Loucy (cell line): ENCODE measurements at regions not wholly inside any gene's neighbourhood (a gene's known extent, or its start where the extent isn't known, plus 50 kb on each side); places are given as distances from the start of the nearest gene placed in this dataset.

Experiments used
- H2AFZ ChIP-seq: fragments of 200-600 bp; sonication (generic); 2 replicates; pipeline ENCODE4 v1.6.0; 2016; ENCODE audit warnings: antibody characterized with exemption, mild to moderate bottlenecking, low read length, moderate library complexity
- H3F3A ChIP-seq: fragments of 200-600 bp; 2 replicates; pipeline ENCODE4 v1.6.0; 2016; ENCODE audit warnings: antibody characterized with exemption, low read depth, mild to moderate bottlenecking
- H3K27me3 ChIP-seq: fragments of 200-600 bp; sonication (generic); 2 replicates; pipeline ENCODE4 v1.6.1; 2014; ENCODE audit warnings: low read length, mild to moderate bottlenecking; ENCODE audit not compliant: insufficient read depth, poor library complexity, severe bottlenecking
- H3K36me3 ChIP-seq: fragments of 200-600 bp; sonication (generic); 2 replicates; pipeline ENCODE4 v1.6.1; 2016; ENCODE audit warnings: low read length; ENCODE audit not compliant: insufficient read depth
- H3K4me1 ChIP-seq: fragments of 200-600 bp; sonication (generic); 2 replicates; pipeline ENCODE4 v1.5.1; 2014; ENCODE audit warnings: low read length, mild to moderate bottlenecking; ENCODE audit not compliant: insufficient read depth, poor library complexity, severe bottlenecking
- H3K4me2 ChIP-seq: fragments of 200-600 bp; sonication (generic); 2 replicates; pipeline ENCODE4 v1.6.0; 2014; ENCODE audit warnings: antibody characterized with exemption, low read length, low read depth, mild to moderate bottlenecking; ENCODE audit not compliant: poor library complexity, severe bottlenecking
- H3K4me3 ChIP-seq: fragments of 200-600 bp; sonication (generic); 2 replicates; pipeline ENCODE4 v1.5.1; 2014; ENCODE audit warnings: low read length, mild to moderate bottlenecking, mixed read lengths; ENCODE audit not compliant: poor library complexity, severe bottlenecking
- H3K79me2 ChIP-seq: fragments of 200-600 bp; sonication (generic); 2 replicates; pipeline ENCODE4 v1.6.1; 2014; ENCODE audit warnings: low read length; ENCODE audit not compliant: insufficient read depth
- H3K9ac ChIP-seq: fragments of 200-600 bp; sonication (generic); 2 replicates; pipeline ENCODE4 v1.6.0; 2014; ENCODE audit warnings: mild to moderate bottlenecking, low read depth, low read length, moderate library complexity; ENCODE audit not compliant: poor library complexity, severe bottlenecking
- H3K9me2 ChIP-seq: fragments of 200-600 bp; sonication (generic); replicated peaks from 2 replicates; pipeline ENCODE4 v1.6.1; 2016; ENCODE audit warnings: low read depth, low read length, mixed read lengths
- H3K9me3 ChIP-seq: fragments of 200-600 bp; sonication (generic); 2 replicates; pipeline ENCODE4 v1.6.1; 2014; ENCODE audit warnings: mild to moderate bottlenecking, antibody characterized with exemption, low read length, low read depth; ENCODE audit not compliant: insufficient read depth
- H4K20me1 ChIP-seq: fragments of 200-600 bp; sonication (generic); 2 replicates; pipeline ENCODE4 v1.6.0; 2014; ENCODE audit warnings: antibody characterized with exemption, low read length, mild to moderate bottlenecking; ENCODE audit not compliant: insufficient read depth, poor library complexity, severe bottlenecking
- EZH2phosphoT487 ChIP-seq: fragments of 200-600 bp; IDR thresholded peaks from 2 replicates; pipeline ENCODE4 v1.6.1; 2018; ENCODE audit warnings: antibody characterized with exemption, mild to moderate bottlenecking, moderate library complexity, borderline replicate concordance
- TF ChIP-seq, protein P1 (sequence below): fragments of 200-600 bp; sonication (generic); conservative IDR thresholded peaks from 2 replicates; pipeline ENCODE4 v1.5.1; 2014; ENCODE audit warnings: mild to moderate bottlenecking, antibody characterized with exemption, low read length

DNA sequence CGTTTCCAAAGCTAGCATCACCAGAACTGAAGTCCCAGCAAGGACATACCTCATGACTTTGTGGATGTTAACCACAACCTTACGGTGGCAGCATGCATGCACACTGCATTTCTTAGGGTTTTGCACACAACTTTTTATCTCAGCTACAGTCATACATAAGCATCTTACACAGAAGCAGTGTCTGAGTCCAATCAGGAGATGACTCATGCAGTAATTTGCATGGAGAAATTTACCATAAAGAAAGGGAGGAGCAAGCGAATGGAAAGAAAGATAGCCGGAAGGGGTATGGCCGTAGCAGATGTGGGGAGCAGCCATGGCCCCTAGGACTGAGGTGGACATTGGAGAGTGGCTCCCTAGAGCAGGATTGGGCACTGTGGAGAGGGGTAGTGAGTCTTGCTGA is 522.5 kb downstream of the GALR1 start:
- Histone ChIP-seq H3K27me3 (no peaks in the 10 kb centered on the region), H4K20me1 (no peaks in the 10 kb centered on the region), H3K4me3 (no peak overlapping the region), H3F3A (no peaks in the 10 kb centered on the region), H3K36me3 (no peaks in the 10 kb centered on the region), H3K9me2 (no peaks in the 10 kb centered on the region), H3K4me1 (no peaks in the 10 kb centered on the region), H3K79me2 (no peaks in the 10 kb centered on the region), H3K9me3 (no peaks in the 10 kb centered on the region), H3K4me2 (no peak overlapping the region), H2AFZ (no peak overlapping the region), H3K9ac (no peak overlapping the region)
- TF ChIP-seq EZH2phosphoT487, result no peak
- TF ChIP-seq, protein P1, sequence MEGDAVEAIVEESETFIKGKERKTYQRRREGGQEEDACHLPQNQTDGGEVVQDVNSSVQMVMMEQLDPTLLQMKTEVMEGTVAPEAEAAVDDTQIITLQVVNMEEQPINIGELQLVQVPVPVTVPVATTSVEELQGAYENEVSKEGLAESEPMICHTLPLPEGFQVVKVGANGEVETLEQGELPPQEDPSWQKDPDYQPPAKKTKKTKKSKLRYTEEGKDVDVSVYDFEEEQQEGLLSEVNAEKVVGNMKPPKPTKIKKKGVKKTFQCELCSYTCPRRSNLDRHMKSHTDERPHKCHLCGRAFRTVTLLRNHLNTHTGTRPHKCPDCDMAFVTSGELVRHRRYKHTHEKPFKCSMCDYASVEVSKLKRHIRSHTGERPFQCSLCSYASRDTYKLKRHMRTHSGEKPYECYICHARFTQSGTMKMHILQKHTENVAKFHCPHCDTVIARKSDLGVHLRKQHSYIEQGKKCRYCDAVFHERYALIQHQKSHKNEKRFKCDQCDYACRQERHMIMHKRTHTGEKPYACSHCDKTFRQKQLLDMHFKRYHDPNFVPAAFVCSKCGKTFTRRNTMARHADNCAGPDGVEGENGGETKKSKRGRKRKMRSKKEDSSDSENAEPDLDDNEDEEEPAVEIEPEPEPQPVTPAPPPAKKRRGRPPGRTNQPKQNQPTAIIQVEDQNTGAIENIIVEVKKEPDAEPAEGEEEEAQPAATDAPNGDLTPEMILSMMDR, result no peak

DNA sequence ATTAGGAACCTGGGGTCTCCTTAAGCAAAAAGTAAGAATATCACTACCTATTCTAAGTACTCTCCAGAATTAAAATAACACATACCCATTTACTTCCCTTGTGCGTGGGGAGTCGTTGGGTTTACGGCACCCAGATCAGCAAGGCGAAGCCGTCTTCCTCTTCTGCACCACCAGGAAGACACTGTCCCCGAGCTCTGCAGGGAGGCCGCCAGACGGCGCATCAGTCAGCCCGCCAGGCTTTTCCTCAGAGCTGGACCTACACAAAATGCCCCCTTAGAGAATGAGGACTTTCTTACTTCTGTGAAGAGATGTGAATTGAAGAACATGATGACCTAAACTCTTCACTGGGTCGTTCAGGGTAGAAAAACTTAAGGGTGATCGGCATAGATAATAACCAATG is 526.5 kb downstream of the GALR1 start:
- H3K9ac ChIP-seq, result no peak overlapping the region
- no peaks in the 10 kb centered on the region for H3K27me3 ChIP-seq
- H3K4me1 ChIP-seq, result no peaks in the 10 kb centered on the region
- peaks cover 3% of the 10 kb centered on the region; the same call in 1 of the 2 replicates for H3K9me3 ChIP-seq
- H3K4me3 ChIP-seq, result no peak overlapping the region
- no peak overlapping the region for H2AFZ ChIP-seq
- no peaks in the 10 kb centered on the region for H3K9me2 ChIP-seq
- H3K79me2 ChIP-seq, result no peaks in the 10 kb centered on the region
- TF ChIP-seq, protein P1, result no peak
- TF ChIP-seq EZH2phosphoT487, result no peak
- no peaks in the 10 kb centered on the region for H4K20me1 ChIP-seq
- no peak overlapping the region for H3K4me2 ChIP-seq
- H3K36me3 ChIP-seq, result no peaks in the 10 kb centered on the region
- H3F3A ChIP-seq, result no peaks in the 10 kb centered on the region

DNA sequence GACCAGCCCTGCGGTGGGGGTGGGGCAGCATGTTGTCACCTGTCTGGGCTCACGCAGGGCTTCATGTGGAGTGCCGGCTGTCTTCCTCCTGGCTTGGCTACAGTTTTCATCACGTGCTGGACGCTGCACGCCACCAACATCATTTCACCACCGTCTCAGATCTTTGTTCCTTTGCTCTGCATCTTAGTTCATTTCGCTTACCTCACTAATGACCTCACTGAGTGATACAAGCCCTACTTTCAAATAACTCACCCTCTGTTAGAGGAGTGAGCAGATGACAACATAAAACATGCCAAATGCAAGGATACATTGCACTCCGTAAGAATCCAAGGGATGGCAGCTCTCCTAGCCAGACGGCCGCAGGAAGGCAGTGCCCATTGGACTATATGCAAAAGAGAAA is 527.5 kb downstream of the GALR1 start:
- no peak for TF ChIP-seq EZH2phosphoT487
- TF ChIP-seq, protein P1, result no peak
- H3K36me3 ChIP-seq, result no peaks in the 10 kb centered on the region
- H4K20me1 ChIP-seq, result no peaks in the 10 kb centered on the region
- H3K4me3 ChIP-seq, result no peak overlapping the region
- no peaks in the 10 kb centered on the region for H3K4me1 ChIP-seq
- no peak overlapping the region for H2AFZ ChIP-seq
- peaks cover 3% of the 10 kb centered on the region; the same call in 1 of the 2 replicates for H3K9me3 ChIP-seq
- H3K79me2 ChIP-seq, result no peaks in the 10 kb centered on the region
- no peak overlapping the region for H3K4me2 ChIP-seq
- H3F3A ChIP-seq, result no peaks in the 10 kb centered on the region
- H3K9ac ChIP-seq, result no peak overlapping the region
- H3K27me3 ChIP-seq, result no peaks in the 10 kb centered on the region
- no peaks in the 10 kb centered on the region for H3K9me2 ChIP-seq
